SK-N-SH (cell line): ENCODE measurements at regions not wholly inside any gene's neighbourhood (a gene's known extent, or its start where the extent isn't known, plus 50 kb on each side); places are given as distances from the start of the nearest gene placed in this dataset.

ENCODE experiments used
- CTCF ChIA-PET: fragments of 300-600, 350-600 bp; formaldehyde crosslinking; extraction: SDS; loops from one replicate; lab custom pipeline; 2021; lab: Yijun Ruan, JAX
- POLR2A ChIA-PET: fragments of 350-600 bp; sonication (Branson Sonifier 250); formaldehyde crosslinking; extraction: SDS; loops from one replicate; lab custom pipeline; 2020; ENCODE audit warnings: antibody characterized with exemption, inconsistent platforms; lab: Yijun Ruan, JAX
- DNase-seq: peaks from one replicate; pipeline ENCODE4 v3.0.0; 2012
- H2AFZ ChIP-seq: fragments of 200-600 bp; sonication (generic); 2 replicates; pipeline ENCODE4 v1.8.1; 2016; ENCODE audit warnings: antibody characterized with exemption, mild to moderate bottlenecking, low read depth
- H3F3A ChIP-seq: fragments of 200-600 bp; sonication (generic); replicated peaks from 2 replicates; pipeline ENCODE3; 2016; ENCODE audit warnings: antibody characterized with exemption, mild to moderate bottlenecking; ENCODE audit not compliant: insufficient read depth
- H3K27ac ChIP-seq, 2 experiments: fragments of 200-500 bp in 1 of 2; fragments of 200-600 bp in 1 of 2; sonication (Bioruptor generic) in 1 of 2; sonication (generic), shearing (Covaris generic) in 1 of 2; 2 replicates each; pipeline versions ENCODE4 v1.5.1 to v1.6.1; 2014 to 2016; ENCODE audit warnings: low read depth in 2 of 2, inconsistent platforms in 1 of 2, low read length in 1 of 2, mild to moderate bottlenecking in 1 of 2, mixed read lengths in 1 of 2
- H3K27me3 ChIP-seq: fragments of 200-600 bp; sonication (generic), shearing (Covaris generic); 2 replicates; pipeline ENCODE4 v1.6.1; 2016; ENCODE audit warnings: mixed run types; ENCODE audit not compliant: insufficient read depth
- H3K36me3 ChIP-seq, 2 experiments: fragments of 200-500 bp in 1 of 2; fragments of 200-600 bp in 1 of 2; sonication (Bioruptor generic) in 1 of 2; sonication (generic) in 1 of 2; replicated peaks in 1 of 2; 2 replicates each; pipeline versions ENCODE3 to v1.5.1; 2014 to 2016; ENCODE audit warnings: low read length in 1 of 2, mild to moderate bottlenecking in 1 of 2; ENCODE audit not compliant: insufficient read depth in 2 of 2, control insufficient read depth in 1 of 2
- H3K4me1 ChIP-seq, 2 experiments: fragments of 200-500 bp in 1 of 2; fragments of 200-600 bp in 1 of 2; sonication (Bioruptor generic) in 1 of 2; sonication (generic), shearing (Covaris generic) in 1 of 2; 2 replicates each; pipeline versions ENCODE4 v1.5.1 to v1.6.1; 2014 to 2016; ENCODE audit warnings: low read depth in 1 of 2, low read length in 1 of 2, mixed run types in 1 of 2; ENCODE audit not compliant: insufficient read depth in 2 of 2, control insufficient read depth in 1 of 2
- H3K4me2 ChIP-seq: fragments of 200-600 bp; sonication (generic), shearing (Covaris generic); 2 replicates; pipeline ENCODE4 v1.6.1; 2017; ENCODE audit warnings: mixed run types
- H3K4me3 ChIP-seq, 2 experiments: fragments of 200-500 bp in 1 of 2; fragments of 200-600 bp in 1 of 2; sonication (Bioruptor generic) in 1 of 2; sonication (generic), shearing (Covaris generic) in 1 of 2; 2 replicates each; pipeline versions ENCODE4 v1.5.1 to v1.8.1; 2014 to 2016; ENCODE audit warnings: low read depth in 2 of 2, inconsistent platforms in 1 of 2, low read length in 1 of 2, mild to moderate bottlenecking in 1 of 2, mixed read lengths in 1 of 2, moderate library complexity in 1 of 2
- H3K79me2 ChIP-seq: fragments of 200-600 bp; sonication (generic); 2 replicates; pipeline ENCODE4 v1.8.1; 2017; ENCODE audit warnings: mild to moderate bottlenecking; ENCODE audit not compliant: insufficient read depth
- H3K9ac ChIP-seq: fragments of 200-600 bp; sonication (generic); 2 replicates; pipeline ENCODE4 v1.6.1; 2017; ENCODE audit warnings: mixed run types
- H3K9me2 ChIP-seq: fragments of 200-600 bp; sonication (generic); 2 replicates; pipeline ENCODE4 v1.6.1; 2017; ENCODE audit warnings: mixed run types
- H3K9me3 ChIP-seq: fragments of 200-600 bp; sonication (generic); 2 replicates; pipeline ENCODE4 v1.6.1; 2017; ENCODE audit warnings: mixed run types, mild to moderate bottlenecking, moderate library complexity
- H4K20me1 ChIP-seq: fragments of 200-600 bp; sonication (generic); 2 replicates; pipeline ENCODE4 v1.6.1; 2017; ENCODE audit warnings: mild to moderate bottlenecking, mixed run types; ENCODE audit not compliant: insufficient read depth
- EP300 ChIP-seq, 2 experiments: IDR thresholded peaks; 2 replicates each; pipeline versions ENCODE4 v1.4.0 to v1.6.1; 2012; ENCODE audit warnings: borderline replicate concordance in 1 of 2, low read depth in 1 of 2, low read length in 1 of 2
- FOSL2 ChIP-seq: IDR thresholded peaks from 2 replicates; pipeline ENCODE4 v1.4.0; 2012; ENCODE audit warnings: low read depth, mild to moderate bottlenecking, moderate library complexity, borderline replicate concordance
- FOXJ3 ChIP-seq: sonication (generic); formaldehyde crosslinking; IDR thresholded peaks from 2 replicates; pipeline ENCODE4 v1.5.1; 2020; ENCODE audit warnings: mild to moderate bottlenecking, missing genetic modification reagents
- JUND ChIP-seq: IDR thresholded peaks from 2 replicates; pipeline ENCODE4 v1.4.0; 2012
- NFIC ChIP-seq: IDR thresholded peaks from 2 replicates; pipeline ENCODE4 v1.4.0; 2012; ENCODE audit warnings: borderline replicate concordance
- RCOR1 ChIP-seq: fragments of 150-350 bp; IDR thresholded peaks from 2 replicates; pipeline ENCODE4 v1.6.1; 2017; ENCODE audit warnings: antibody characterized with exemption, low read length
- REST ChIP-seq: IDR thresholded peaks from 2 replicates; pipeline ENCODE4 v1.6.1; 2012; ENCODE audit warnings: mild to moderate bottlenecking, low read depth, low read length, moderate library complexity
- RFX5 ChIP-seq: IDR thresholded peaks from 2 replicates; pipeline ENCODE4 v1.6.1; 2012; ENCODE audit warnings: mild to moderate bottlenecking, improper control_type of control experiment, low read length
- SIN3A ChIP-seq: IDR thresholded peaks from 2 replicates; pipeline ENCODE4 v1.6.1; 2012; ENCODE audit warnings: low read depth, mild to moderate bottlenecking, low read length, moderate library complexity, borderline replicate concordance
- SMC3 ChIP-seq: IDR thresholded peaks from 2 replicates; pipeline ENCODE4 v1.6.1; 2012; ENCODE audit warnings: low read depth, low read length, improper control_type of control experiment
- TAF1 ChIP-seq: IDR thresholded peaks from 2 replicates; pipeline ENCODE4 v1.6.1; 2012; ENCODE audit warnings: low read depth, mild to moderate bottlenecking, low read length, moderate library complexity, borderline replicate concordance
- ZBTB33 ChIP-seq: IDR thresholded peaks from 2 replicates; pipeline ENCODE4 v1.4.0; 2012; ENCODE audit warnings: low read depth, borderline replicate concordance
- WGBS: methylation state at CpG from one replicate; pipeline ENCODE4 v1.1.6; 2017; ENCODE audit warnings: low lambda C conversion rate; 5-methylcytosine and 5-hydroxymethylcytosine counted together
- TF ChIP-seq, protein P1 (sequence below): fragments of 150-350 bp; IDR thresholded peaks from 2 replicates; pipeline ENCODE4 v1.6.1; 2016; ENCODE audit warnings: mild to moderate bottlenecking, low read depth, low read length
- TF ChIP-seq, protein P2 (sequence below): IDR thresholded peaks from 2 replicates; pipeline ENCODE4 v1.4.0; 2012; ENCODE audit warnings: low read depth, borderline replicate concordance
- TF ChIP-seq, protein P3 (sequence below): fragments of 150-350 bp; IDR thresholded peaks from 2 replicates; pipeline ENCODE4 v1.6.1; 2017; ENCODE audit warnings: antibody characterized with exemption, low read length, low read depth, borderline replicate concordance

GRCh38 chr9:11833056-11833455 lies 860.1 kb upstream of the TYRP1 start:
- H4K20me1 ChIP-seq, result no peaks in the 10 kb centered on the region
- no peak overlapping the region for H2AFZ ChIP-seq
- no peak overlapping the region for H3K27ac ChIP-seq
- no peak overlapping the region for H3K4me2 ChIP-seq
- 0% methylated on average over 2 of the region's 2 CpGs for WGBS
- no peak for TF ChIP-seq ZBTB33
- DNase-seq, result no peak
- H3K79me2 ChIP-seq, result no peaks in the 10 kb centered on the region
- no peaks in the 10 kb centered on the region for H3K9me3 ChIP-seq
- H3K9me2 ChIP-seq, result no peaks in the 10 kb centered on the region
- ChIA-PET CTCF (no interaction called here), POLR2A (no interaction called here)
- no peaks in the 10 kb centered on the region for H3K27me3 ChIP-seq
- H3F3A ChIP-seq, result no peaks in the 10 kb centered on the region
- no peaks in the 10 kb centered on the region for H3K36me3 ChIP-seq
- H3K4me3 ChIP-seq, result no peak overlapping the region
- H3K9ac ChIP-seq, result no peak overlapping the region
- no peaks in the 10 kb centered on the region for H3K4me1 ChIP-seq

DNA sequence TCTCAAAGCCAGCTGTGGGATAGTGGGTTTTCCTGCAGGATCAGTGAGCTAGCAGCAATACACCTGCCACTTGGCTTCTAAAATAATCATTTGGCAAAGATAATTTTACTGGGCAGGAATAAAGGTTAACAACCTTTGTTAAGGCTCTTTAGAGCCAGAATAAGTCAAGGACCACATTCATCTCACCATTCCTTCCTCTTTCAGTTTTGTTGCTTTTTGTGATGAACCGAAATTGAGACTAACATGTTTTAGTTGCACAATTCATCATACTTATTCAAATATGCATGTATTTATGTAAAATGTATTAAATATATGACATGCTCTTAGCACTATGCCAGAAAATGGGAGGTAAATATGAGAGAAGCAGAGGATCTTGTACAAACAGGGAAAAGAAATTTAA lies 824.4 kb upstream of the TYRP1 start:
- Histone ChIP-seq H4K20me1 (no peaks in the 10 kb centered on the region), H3F3A (no peaks in the 10 kb centered on the region), H3K27me3 (no peaks in the 10 kb centered on the region), H3K9me2 (no peaks in the 10 kb centered on the region), H3K9me3 (no peaks in the 10 kb centered on the region), H3K79me2 (no peaks in the 10 kb centered on the region), H3K4me1 (no peaks in the 10 kb centered on the region), H3K9ac (no peak overlapping the region), H3K4me2 (no peak overlapping the region), H3K36me3 (no peaks in the 10 kb centered on the region), H3K4me3 (no peak overlapping the region), H2AFZ (no peak overlapping the region), H3K27ac (no peak overlapping the region)
- ChIA-PET CTCF (no interaction called here), POLR2A (no interaction called here)
- 0% methylated on average over 1 of the region's 1 CpG for WGBS
- TF ChIP-seq, protein P1, sequence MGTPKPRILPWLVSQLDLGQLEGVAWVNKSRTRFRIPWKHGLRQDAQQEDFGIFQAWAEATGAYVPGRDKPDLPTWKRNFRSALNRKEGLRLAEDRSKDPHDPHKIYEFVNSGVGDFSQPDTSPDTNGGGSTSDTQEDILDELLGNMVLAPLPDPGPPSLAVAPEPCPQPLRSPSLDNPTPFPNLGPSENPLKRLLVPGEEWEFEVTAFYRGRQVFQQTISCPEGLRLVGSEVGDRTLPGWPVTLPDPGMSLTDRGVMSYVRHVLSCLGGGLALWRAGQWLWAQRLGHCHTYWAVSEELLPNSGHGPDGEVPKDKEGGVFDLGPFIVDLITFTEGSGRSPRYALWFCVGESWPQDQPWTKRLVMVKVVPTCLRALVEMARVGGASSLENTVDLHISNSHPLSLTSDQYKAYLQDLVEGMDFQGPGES, result no peak
- no peak for TF ChIP-seq SMC3
- no peak for TF ChIP-seq JUND
- no peak for TF ChIP-seq REST
- no peak for TF ChIP-seq TAF1
- TF ChIP-seq RFX5, result no peak
- TF ChIP-seq, protein P2, sequence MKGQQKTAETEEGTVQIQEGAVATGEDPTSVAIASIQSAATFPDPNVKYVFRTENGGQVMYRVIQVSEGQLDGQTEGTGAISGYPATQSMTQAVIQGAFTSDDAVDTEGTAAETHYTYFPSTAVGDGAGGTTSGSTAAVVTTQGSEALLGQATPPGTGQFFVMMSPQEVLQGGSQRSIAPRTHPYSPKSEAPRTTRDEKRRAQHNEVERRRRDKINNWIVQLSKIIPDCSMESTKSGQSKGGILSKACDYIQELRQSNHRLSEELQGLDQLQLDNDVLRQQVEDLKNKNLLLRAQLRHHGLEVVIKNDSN, result no peak
- TF ChIP-seq RCOR1, result no peak
- no peak for TF ChIP-seq SIN3A
- TF ChIP-seq FOXJ3 (CRISPR knock-in tag), result no peak
- TF ChIP-seq, protein P3, sequence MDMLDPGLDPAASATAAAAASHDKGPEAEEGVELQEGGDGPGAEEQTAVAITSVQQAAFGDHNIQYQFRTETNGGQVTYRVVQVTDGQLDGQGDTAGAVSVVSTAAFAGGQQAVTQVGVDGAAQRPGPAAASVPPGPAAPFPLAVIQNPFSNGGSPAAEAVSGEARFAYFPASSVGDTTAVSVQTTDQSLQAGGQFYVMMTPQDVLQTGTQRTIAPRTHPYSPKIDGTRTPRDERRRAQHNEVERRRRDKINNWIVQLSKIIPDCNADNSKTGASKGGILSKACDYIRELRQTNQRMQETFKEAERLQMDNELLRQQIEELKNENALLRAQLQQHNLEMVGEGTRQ, result no peak
- TF ChIP-seq FOSL2, result no peak
- TF ChIP-seq EP300 (IDR thresholded peaks at IDR 0.05; ENCODE audit: borderline replicate concordance in 1 of 2, low read depth in 1 of 2, low read length in 1 of 2), result no peak
- no peak for TF ChIP-seq NFIC
- DNase-seq, result no peak
